B cell (primary cell): ENCODE measurements at regions not wholly inside any gene's neighbourhood (a gene's known extent, or its start where the extent isn't known, plus 50 kb on each side); places are given as distances from the start of the nearest gene placed in this dataset.

Experiments
- ATAC-seq: fragments of 200-7000 bp; cut with Tn5 transposase; one replicate; pipeline ENCODE4 v1.10.0; 2021; ENCODE audit warnings: low read depth, mild to moderate bottlenecking, moderate number of reproducible peaks, moderate library complexity
- CTCF ChIA-PET: fragments of 350-600 bp; sonication (Branson Sonifier 250); formaldehyde crosslinking; loops from one replicate; lab custom pipeline; 2021; ENCODE audit warnings: antibody characterized with exemption, inconsistent platforms; lab: Charles Lee
- POLR2A ChIA-PET: fragments of 350-600 bp; sonication (Branson Sonifier 250); formaldehyde crosslinking; loops from one replicate; lab custom pipeline; 2021; ENCODE audit warnings: antibody characterized with exemption; lab: Charles Lee
- DNase-seq: peaks from one replicate; pipeline ENCODE4 v3.0.0; 2013
- H2AFZ ChIP-seq: 2 replicates; pipeline ENCODE4 v1.6.1; 2012; ENCODE audit warnings: mild to moderate bottlenecking, low read depth, low read length; ENCODE audit not compliant: insufficient read depth, poor library complexity, severe bottlenecking
- H3K27ac ChIP-seq, 2 donors: 1 replicate in 1 of 2; 2 replicates in 1 of 2; pipeline ENCODE4 v1.5.1; 2012 to 2013; ENCODE audit warnings: low read length in 2 of 2, mild to moderate bottlenecking in 2 of 2, moderate library complexity in 1 of 2
- H3K27me3 ChIP-seq, 4 experiments: fragments of 200-600 bp in 1 of 4; sonication (generic) in 1 of 4; replicated peaks in 1 of 4; 1 replicate in 2 of 4; 2 replicates in 2 of 4; pipeline versions ENCODE4 v1.6.1 to v1.7.0; 2013 to 2016; ENCODE audit warnings: low read length in 3 of 4, mild to moderate bottlenecking in 2 of 4, mixed read lengths in 1 of 4, moderate library complexity in 1 of 4; ENCODE audit not compliant: insufficient read depth in 4 of 4, control insufficient read depth in 3 of 4; ENCODE audit errors: control extremely low read depth in 1 of 4
- H3K36me3 ChIP-seq, 2 experiments: replicated peaks in 1 of 2; 1 replicate in 1 of 2; 2 replicates in 1 of 2; pipeline versions ENCODE4 v1.6.1 to v1.7.1; 2013; ENCODE audit warnings: low read length in 1 of 2; ENCODE audit not compliant: insufficient read depth in 2 of 2, control insufficient read depth in 1 of 2; ENCODE audit errors: control extremely low read depth in 1 of 2, extremely low read depth in 1 of 2
- H3K4me1 ChIP-seq, 2 donors: fragments of 200-600 bp in 1 of 2; sonication (generic) in 1 of 2; 1 replicate in 1 of 2; 2 replicates in 1 of 2; pipeline versions ENCODE4 v1.5.1 to v1.6.1; 2013 to 2017; ENCODE audit warnings: low read length in 2 of 2; ENCODE audit not compliant: control insufficient read depth in 2 of 2, insufficient read depth in 2 of 2
- H3K4me2 ChIP-seq: replicated peaks from 2 replicates; pipeline ENCODE3; 2012; ENCODE audit warnings: mild to moderate bottlenecking, low read depth, low read length; ENCODE audit not compliant: poor library complexity, severe bottlenecking
- H3K4me3 ChIP-seq, 5 experiments: fragments of 200-600 bp in 1 of 5; sonication (generic) in 1 of 5; 1 replicate in 3 of 5; 2 replicates in 2 of 5; pipeline versions ENCODE4 v1.5.1 to v1.7.0; 2011 to 2016; ENCODE audit warnings: low read length in 4 of 5, mild to moderate bottlenecking in 4 of 5, low read depth in 2 of 5, control low read depth in 1 of 5, moderate library complexity in 1 of 5; ENCODE audit not compliant: insufficient read depth in 1 of 5; ENCODE audit errors: control extremely low read depth in 1 of 5, extremely low read depth in 1 of 5
- H3K79me2 ChIP-seq: fragments of 200-600 bp; sonication (generic); one replicate; pipeline ENCODE4 v1.6.0; 2016; ENCODE audit warnings: low read length; ENCODE audit not compliant: control insufficient read depth, insufficient read depth
- H3K9ac ChIP-seq: fragments of 200-600 bp; sonication (generic); 2 replicates; pipeline ENCODE4 v1.6.1; 2017; ENCODE audit warnings: mild to moderate bottlenecking, low read length, moderate library complexity
- H3K9me3 ChIP-seq, 3 donors: one replicate each; pipeline versions ENCODE4 v1.6.1 to v1.7.1; 2013; ENCODE audit warnings: low read length in 2 of 3; ENCODE audit not compliant: control insufficient read depth in 2 of 3, insufficient read depth in 1 of 3; ENCODE audit errors: control extremely low read depth in 1 of 3
- H4K20me1 ChIP-seq: 2 replicates; pipeline ENCODE4 v1.6.0; 2012; ENCODE audit warnings: mild to moderate bottlenecking, low read length; ENCODE audit not compliant: insufficient read depth, control insufficient read depth, poor library complexity, severe bottlenecking
- H3K27ac Mint-ChIP-seq: one replicate; pipeline ENCODE4 v1.8.0; 2021; ENCODE audit warnings: mixed read lengths
- H3K27me3 Mint-ChIP-seq: one replicate; pipeline ENCODE4 v1.8.0; 2021; ENCODE audit warnings: mixed read lengths
- H3K4me1 Mint-ChIP-seq: one replicate; pipeline ENCODE4 v1.8.0; 2021; ENCODE audit warnings: mixed read lengths
- H3K4me3 Mint-ChIP-seq: one replicate; pipeline ENCODE4 v1.8.0; 2021; ENCODE audit warnings: mixed read lengths
- H3K9me3 Mint-ChIP-seq: one replicate; pipeline ENCODE4 v1.8.0; 2022; ENCODE audit warnings: mixed read lengths; ENCODE audit not compliant: insufficient read depth
- CTCF ChIP-seq: fragments of 200-600 bp; IDR thresholded peaks from one replicate; pipeline ENCODE4 v1.8.0; 2022; ENCODE audit warnings: antibody characterized with exemption, mild to moderate bottlenecking
- EZH2 ChIP-seq: IDR thresholded peaks from 2 replicates; pipeline ENCODE4 v1.6.1; 2012; ENCODE audit warnings: borderline replicate concordance, low read depth, mild to moderate bottlenecking, moderate library complexity, low read length; ENCODE audit not compliant: insufficient read depth, poor library complexity, severe bottlenecking
- WGBS: methylation state at CpG from one replicate; pipeline ENCODE4 v1.1.5; 2013; ENCODE audit warnings: missing lambda C conversion rate; ENCODE audit not compliant: insufficient coverage; 5-methylcytosine and 5-hydroxymethylcytosine counted together
- intact Hi-C: fragments of 100-400 bp; cut with micrococcal nuclease; formaldehyde crosslinking; loops from one replicate; pipeline ENCODE4 v1.10.0; 2022

GRCh38 chr9:89675058-89675742, 70.4 kb downstream of the GADD45G start:
- ATAC-seq (no peak), DNase-seq (no peak)
- no peak overlapping the region for H3K27ac Mint-ChIP-seq
- Histone ChIP-seq H3K79me2 (no peaks in the 10 kb centered on the region), H3K4me2 (no peak overlapping the region), H3K9ac (no peak overlapping the region), H4K20me1 (no peaks in the 10 kb centered on the region), H2AFZ (no peak overlapping the region), H3K27me3 (no peaks in the 10 kb centered on the region), H3K4me3 (no peak overlapping the region), H3K9me3 (peaks cover 0 to 11% (median 0%) of the 10 kb centered on the region in 3 donors), H3K27ac (no peak overlapping the region), H3K4me1 (no peaks in the 10 kb centered on the region), H3K36me3 (no peaks in the 10 kb centered on the region)
- no peaks in the 10 kb centered on the region for H3K4me1 Mint-ChIP-seq
- intact Hi-C loops: no loop called here
- H3K27me3 Mint-ChIP-seq: peaks cover 6% of the 10 kb centered on the region
- CTCF ChIA-PET: no interaction called here
- 95% methylated on average over 15 of the region's 15 CpGs for WGBS
- H3K9me3 Mint-ChIP-seq: no peaks in the 10 kb centered on the region
- TF ChIP-seq EZH2: no peak
- no peak for TF ChIP-seq CTCF
- POLR2A ChIA-PET: no interaction called here
- H3K4me3 Mint-ChIP-seq: no peak overlapping the region

GRCh38 chr9:89676281-89676680, 71.5 kb downstream of the GADD45G start:
- H2AFZ ChIP-seq: no peak overlapping the region
- intact Hi-C loops: no loop called here
- no peaks in the 10 kb centered on the region for H4K20me1 ChIP-seq
- peaks cover 0 to 11% (median 0%) of the 10 kb centered on the region in 3 donors for H3K9me3 ChIP-seq
- peaks cover 0 to 6% of the 10 kb centered on the region in 2 donors for H3K4me1 ChIP-seq
- 91% methylated on average over 22 of the region's 22 CpGs for WGBS
- H3K27ac ChIP-seq: no peak overlapping the region
- TF ChIP-seq CTCF (no peak), EZH2 (no peak)
- no peak overlapping the region for H3K9ac ChIP-seq
- H3K27me3 Mint-ChIP-seq: peaks cover 6% of the 10 kb centered on the region
- ATAC-seq (no peak), DNase-seq (no peak)
- no peak overlapping the region for H3K4me3 Mint-ChIP-seq
- no peak overlapping the region for H3K4me2 ChIP-seq
- ChIA-PET POLR2A (no interaction called here), CTCF (interaction anchor here (0.9 kb wide), 1 partner anchor 49 kb away, joined by 3 read pairs; no protein-coding TSS in a partner anchor)
- H3K4me1 Mint-ChIP-seq: peaks cover 4% of the 10 kb centered on the region
- no peak overlapping the region for H3K27ac Mint-ChIP-seq
- H3K27me3 ChIP-seq: no peaks in the 10 kb centered on the region
- no peaks in the 10 kb centered on the region for H3K36me3 ChIP-seq
- no peaks in the 10 kb centered on the region for H3K9me3 Mint-ChIP-seq
- no peak overlapping the region for H3K4me3 ChIP-seq
- no peaks in the 10 kb centered on the region for H3K79me2 ChIP-seq
